HG03378 (cell line): ENCODE measurements at regions not wholly inside any gene's neighbourhood (a gene's known extent, or its start where the extent isn't known, plus 50 kb on each side); places are given as distances from the start of the nearest gene placed in this dataset.
A peak's percentile ranks its signal among the peaks of the same experiment; 100 is the strongest.

Experiments
- ATAC-seq: cut with Tn5 transposase; IDR thresholded peaks from one replicate; pipeline ENCODE4 v1.9.1; 2021; ENCODE audit warnings: mild to moderate bottlenecking, moderate library complexity; ENCODE audit not compliant: unreplicated experiment

GRCh38 chr12:125412506-125412905 is 347.3 kb downstream of the AACS start:
- ATAC-seq, result no peak

GRCh38 chr12:125417446-125417845 is 352.2 kb downstream of the AACS start:
- no peak for ATAC-seq

GRCh38 chr12:125418902-125419564 is 353.8 kb downstream of the AACS start:
- ATAC-seq, result peak; percentile 85

DNA sequence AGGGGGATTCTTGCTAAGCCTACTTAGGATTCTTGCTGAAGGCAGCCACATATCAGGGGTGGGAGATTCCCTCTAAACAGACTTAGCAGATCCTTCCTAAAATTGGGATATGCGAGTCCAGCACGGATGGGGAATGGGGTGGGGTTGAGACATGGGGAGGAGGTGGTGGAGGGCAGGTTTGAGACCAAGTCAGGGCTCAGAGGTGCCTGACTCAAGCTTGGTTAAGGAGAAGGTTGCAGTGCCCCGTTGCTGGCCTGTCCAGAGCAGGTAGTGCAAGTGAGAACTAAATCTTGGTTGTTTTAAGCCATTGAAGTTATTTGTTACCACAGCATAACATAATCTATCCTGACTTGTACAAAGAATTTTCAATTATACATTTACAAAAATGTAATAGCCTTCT is 359.7 kb downstream of the AACS start:
- ATAC-seq, result no peak

DNA sequence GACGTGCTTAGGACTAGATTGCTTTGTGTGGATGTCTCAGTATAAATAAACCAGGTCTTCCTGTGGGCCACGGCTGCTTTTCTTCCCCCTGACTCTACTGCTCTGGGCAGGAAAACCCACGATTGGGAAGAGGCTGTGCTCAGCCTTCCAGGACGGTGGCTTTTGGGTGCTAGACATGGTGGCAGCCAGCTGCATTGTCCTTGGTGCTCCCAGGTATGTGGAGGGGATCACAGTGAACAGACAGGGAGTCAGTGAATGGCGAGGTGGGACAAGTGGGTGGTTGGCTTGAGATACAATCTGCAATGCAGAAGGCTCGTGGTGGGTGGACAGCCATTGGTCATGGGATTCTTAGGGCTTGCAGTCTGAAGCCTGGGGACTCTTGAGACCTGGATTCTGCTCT is 366.3 kb downstream of the AACS start:
- ATAC-seq, result no peak

GRCh38 chr12:125434131-125434530 is 368.9 kb downstream of the AACS start:
- ATAC-seq, result no peak

- peak; percentile 80 for ATAC-seq
Observed at GRCh38 chr12:125434936-125435443, 369.8 kb downstream of the AACS start.

- no peak for ATAC-seq
Observed at GRCh38 chr12:125435871-125436270, 370.6 kb downstream of the AACS start.

GRCh38 chr12:125436686-125437085 is 371.5 kb downstream of the AACS start:
- no peak for ATAC-seq

DNA sequence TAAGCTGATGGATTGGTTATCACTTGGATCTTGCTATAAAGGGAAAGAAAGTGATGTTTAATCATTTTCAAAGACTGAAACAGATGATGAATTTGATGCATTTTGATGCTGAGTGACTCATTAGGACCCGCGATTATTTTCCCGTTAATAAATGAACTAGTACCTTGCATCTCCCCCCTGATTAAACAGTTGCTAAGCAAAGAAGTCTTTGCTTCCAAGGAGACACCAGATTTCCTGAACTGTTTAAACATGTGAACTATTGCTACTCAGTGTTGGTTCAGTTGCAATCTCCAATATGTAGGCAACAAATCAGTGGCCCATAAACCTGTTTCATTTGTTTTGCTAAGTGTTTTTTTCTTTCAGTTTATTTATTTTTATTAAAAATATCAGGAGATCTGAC is 375.2 kb downstream of the AACS start:
- no peak for ATAC-seq

GRCh38 chr12:125443341-125443740 is 378.1 kb downstream of the AACS start:
- ATAC-seq, result no peak

GRCh38 chr12:125451408-125451807 is 386.2 kb downstream of the AACS start:
- ATAC-seq, result no peak

DNA sequence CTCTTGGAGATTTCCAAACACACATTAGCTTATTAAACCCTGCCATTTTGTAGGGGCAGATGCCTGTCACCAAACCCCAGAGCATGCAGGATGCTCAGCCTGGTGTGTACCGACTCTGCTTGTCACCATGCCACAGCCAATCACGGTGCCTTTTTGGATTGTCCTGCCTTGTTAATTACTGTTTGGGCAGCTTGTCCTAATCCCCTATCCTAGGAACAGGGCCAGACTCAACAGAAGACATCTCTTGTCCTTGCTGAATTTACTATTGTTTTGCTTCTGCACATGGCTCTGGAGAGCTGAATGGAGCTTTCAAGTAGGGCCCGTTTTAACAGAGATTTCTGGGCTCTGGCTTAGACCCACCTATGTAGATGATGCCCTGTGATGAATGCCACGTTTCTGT is 388.5 kb downstream of the AACS start:
- ATAC-seq, result no peak

- no peak for ATAC-seq
Observed at GRCh38 chr12:125454291-125454690, 389.1 kb downstream of the AACS start.

DNA sequence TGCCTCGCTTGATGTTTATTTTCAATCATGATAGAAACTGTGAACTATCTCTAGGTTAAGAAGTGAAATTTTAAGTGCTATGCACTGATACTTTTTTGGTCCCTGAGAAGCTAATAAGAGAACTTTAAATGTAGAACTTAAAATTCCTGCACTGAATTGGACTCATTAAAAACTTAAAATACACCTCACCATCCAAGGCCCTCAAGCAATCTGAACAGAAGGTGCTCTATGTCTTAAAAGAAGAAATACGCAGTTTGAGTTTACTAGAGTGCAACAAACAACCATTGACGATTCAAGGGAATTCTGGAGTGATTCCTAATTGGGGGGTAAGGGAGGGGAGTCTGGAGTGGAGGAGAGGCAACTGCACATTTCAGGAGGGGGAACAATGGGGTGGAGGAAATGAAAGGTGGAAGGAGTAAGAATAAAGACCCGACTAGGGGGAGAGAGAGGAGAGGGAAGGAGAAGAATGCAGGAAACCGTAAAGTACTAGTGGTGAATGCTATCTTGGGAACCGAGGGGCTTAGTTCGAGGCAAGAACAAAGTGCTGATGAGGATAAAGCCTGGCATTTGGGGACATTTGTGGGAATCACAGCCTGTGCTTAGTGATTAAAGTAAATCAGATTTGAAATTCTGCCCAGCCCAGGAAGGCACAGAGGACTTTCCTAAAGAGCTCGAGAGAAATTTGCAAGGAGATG is 389.7 kb downstream of the AACS start:
- no peak for ATAC-seq

- ATAC-seq, result no peak
Observed at GRCh38 chr12:125455556-125455955, 390.3 kb downstream of the AACS start.

GRCh38 chr12:125458552-125459268 is 393.5 kb downstream of the AACS start:
- ATAC-seq, result no peak

DNA sequence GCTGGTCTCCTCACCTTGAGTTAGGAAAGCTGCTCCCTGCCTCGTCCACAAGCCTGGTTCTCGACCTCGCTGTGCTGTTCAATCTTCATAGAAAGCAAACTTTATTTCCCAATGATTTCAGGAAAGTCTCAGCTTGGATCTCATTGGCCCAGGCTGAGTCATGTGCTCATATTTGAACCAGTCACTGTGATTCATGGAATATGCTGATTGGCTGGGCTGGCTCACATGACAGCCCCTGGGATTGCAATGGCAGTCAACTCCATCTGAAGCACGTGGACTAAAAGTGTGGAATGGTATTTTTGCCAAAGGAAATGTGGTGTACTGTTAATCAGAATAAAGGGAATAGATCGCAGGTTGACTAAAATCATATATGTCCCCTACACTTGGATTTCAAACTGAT is 396.6 kb downstream of the AACS start:
- ATAC-seq, result no peak

DNA sequence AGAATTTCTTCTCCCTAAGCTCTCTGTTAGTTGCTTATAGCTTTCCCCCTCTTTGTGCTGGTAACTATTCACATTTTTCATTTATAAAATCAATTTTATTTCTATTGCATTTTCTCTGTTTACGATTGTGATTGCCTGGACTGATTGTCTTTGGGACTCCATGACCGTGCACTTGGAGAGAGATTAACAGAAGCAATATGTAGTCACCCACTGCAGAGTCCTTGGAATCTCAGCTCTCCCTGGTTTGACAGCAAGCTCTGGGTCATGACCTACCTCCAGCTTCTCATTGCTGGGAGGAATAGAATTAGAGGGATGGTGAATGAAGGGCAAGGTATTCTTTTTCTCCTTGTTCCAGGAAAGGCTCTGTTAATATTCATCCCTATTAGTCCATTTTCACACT is 398.2 kb downstream of the AACS start:
- no peak for ATAC-seq

GRCh38 chr12:125467363-125467762 is 402.1 kb downstream of the AACS start:
- ATAC-seq, result no peak

- no peak for ATAC-seq
Observed at GRCh38 chr12:125469683-125470082, 404.4 kb downstream of the AACS start.
